GM23338 (cell line): ENCODE measurements at regions not wholly inside any gene's neighbourhood (a gene's known extent, or its start where the extent isn't known, plus 50 kb on each side); places are given as distances from the start of the nearest gene placed in this dataset.

ENCODE experiments used
- ATAC-seq: fragments of 200-7000 bp; cut with Tn5 transposase; 3 replicates; pipeline ENCODE4 v1.9.1; 2020
- DNase-seq: peaks from one replicate; pipeline ENCODE4 v3.0.0-alpha.2; 2015; ENCODE audit warnings: low spot score
- H2AFZ ChIP-seq: fragments of 200-600 bp; sonication (generic); 2 replicates; pipeline ENCODE4 v1.8.0; 2016; ENCODE audit warnings: antibody characterized with exemption, mild to moderate bottlenecking, moderate library complexity
- H3F3A ChIP-seq: fragments of 200-600 bp; sonication (generic); replicated peaks from 2 replicates; pipeline ENCODE4 v1.8.0; 2017; ENCODE audit warnings: antibody characterized with exemption, mixed run types, low read depth
- H3K27ac ChIP-seq: fragments of 200-600 bp; sonication (generic); 2 replicates; pipeline ENCODE4 v1.6.1; 2016; ENCODE audit warnings: low read depth
- H3K27me3 ChIP-seq: fragments of 200-600 bp; sonication (generic); 2 replicates; pipeline ENCODE4 v1.8.0; 2016; ENCODE audit warnings: mild to moderate bottlenecking, mixed run types, moderate library complexity; ENCODE audit not compliant: insufficient read depth
- H3K36me3 ChIP-seq: fragments of 200-600 bp; sonication (generic); 2 replicates; pipeline ENCODE4 v1.8.0; 2016; ENCODE audit warnings: mild to moderate bottlenecking; ENCODE audit not compliant: insufficient read depth
- H3K4me1 ChIP-seq: fragments of 200-600 bp; sonication (generic); 2 replicates; pipeline ENCODE4 v1.8.0; 2016; ENCODE audit warnings: mild to moderate bottlenecking, moderate library complexity; ENCODE audit not compliant: insufficient read depth
- H3K4me2 ChIP-seq: fragments of 200-600 bp; sonication (generic); 2 replicates; pipeline ENCODE4 v1.7.1; 2017; ENCODE audit warnings: mixed run types
- H3K4me3 ChIP-seq: fragments of 200-600 bp; sonication (generic); 2 replicates; pipeline ENCODE4 v1.6.1; 2016; ENCODE audit warnings: mixed run types
- H3K79me2 ChIP-seq: fragments of 200-600 bp; sonication (generic); replicated peaks from 2 replicates; pipeline ENCODE4 v1.8.0; 2017; ENCODE audit warnings: mild to moderate bottlenecking; ENCODE audit not compliant: insufficient read depth
- H3K9me2 ChIP-seq: fragments of 200-600 bp; sonication (generic); 2 replicates; pipeline ENCODE4 v1.8.0; 2017; ENCODE audit not compliant: insufficient read depth
- H4K20me1 ChIP-seq: fragments of 200-600 bp; sonication (generic); replicated peaks from 2 replicates; pipeline ENCODE4 v1.8.0; 2017; ENCODE audit warnings: mild to moderate bottlenecking; ENCODE audit not compliant: insufficient read depth
- H3K27ac Mint-ChIP-seq: 2 replicates; pipeline ENCODE4 v1.8.0; 2020; ENCODE audit warnings: inconsistent platforms, mild to moderate bottlenecking, moderate library complexity, mixed read lengths
- H3K27me3 Mint-ChIP-seq: 3 replicates; pipeline ENCODE4 v1.8.0; 2022; ENCODE audit warnings: low read depth, mild to moderate bottlenecking, moderate library complexity, mixed read lengths, inconsistent platforms; ENCODE audit not compliant: insufficient read depth, poor library complexity
- H3K36me3 Mint-ChIP-seq: 3 replicates; pipeline ENCODE4 v1.8.0; 2021; ENCODE audit warnings: low read depth, mild to moderate bottlenecking, inconsistent platforms, moderate library complexity, mixed read lengths
- H3K4me1 Mint-ChIP-seq: 3 replicates; pipeline ENCODE4 v1.8.0; 2020; ENCODE audit warnings: mild to moderate bottlenecking, inconsistent platforms, mixed read lengths
- H3K4me3 Mint-ChIP-seq: 3 replicates; pipeline ENCODE4 v1.8.0; 2021; ENCODE audit warnings: moderate library complexity, mild to moderate bottlenecking, inconsistent platforms, mixed read lengths
- H3K9me3 Mint-ChIP-seq: 3 replicates; pipeline ENCODE4 v1.8.0; 2020; ENCODE audit warnings: moderate library complexity, mild to moderate bottlenecking, inconsistent platforms, mixed read lengths
- EZH2 ChIP-seq: fragments of 200-600 bp; sonication (generic); IDR thresholded peaks from one replicate; pipeline ENCODE4 v1.8.0; 2017; ENCODE audit warnings: antibody characterized with exemption, mild to moderate bottlenecking, low read depth; ENCODE audit not compliant: unreplicated experiment
- REST ChIP-seq: IDR thresholded peaks from one replicate; pipeline ENCODE4 v1.6.1; 2018; ENCODE audit warnings: antibody characterized with exemption; ENCODE audit not compliant: unreplicated experiment
- ZNF462 ChIP-seq: fragments of 250-450 bp; sonication (Bioruptor Pico); IDR thresholded peaks from 2 replicates; pipeline ENCODE4 v1.5.0; 2020; ENCODE audit warnings: mild to moderate bottlenecking, moderate library complexity

DNA sequence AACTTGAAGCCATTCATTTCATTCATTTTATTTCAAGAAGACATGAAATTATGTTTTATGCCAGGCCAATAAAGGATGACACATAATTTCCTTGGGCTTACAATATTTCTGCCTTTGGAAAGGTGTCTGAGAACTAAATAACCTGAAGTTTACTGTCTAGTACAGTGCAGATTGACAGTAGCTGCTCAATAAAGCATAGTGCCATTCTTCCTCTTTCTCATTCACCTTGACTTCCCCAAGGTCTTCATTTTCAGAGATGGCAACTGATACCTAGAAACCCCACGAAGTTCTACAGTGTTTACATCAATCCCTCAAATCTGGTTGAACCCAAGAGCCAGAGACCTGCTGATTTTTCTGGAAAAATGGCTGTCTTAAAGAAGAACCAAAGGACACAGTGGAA, 144.3 kb upstream of the SYN3 start:
- H3K27me3 ChIP-seq = peaks cover 42% of the 10 kb centered on the region
- no peak overlapping the region for H3K27ac ChIP-seq
- H2AFZ ChIP-seq = no peak overlapping the region
- Mint-ChIP-seq H3K9me3 (no peaks in the 10 kb centered on the region), H3K27ac (no peak overlapping the region), H3K36me3 (no peaks in the 10 kb centered on the region), H3K4me3 (no peak overlapping the region), H3K27me3 (no peaks in the 10 kb centered on the region), H3K4me1 (peaks cover 5% of the 10 kb centered on the region; the same call in 2 of the 3 replicates)
- no peaks in the 10 kb centered on the region for H3K36me3 ChIP-seq
- no peaks in the 10 kb centered on the region for H3K79me2 ChIP-seq
- ATAC-seq (no peak), DNase-seq (no peak)
- H3K9me2 ChIP-seq = no peaks in the 10 kb centered on the region
- H3F3A ChIP-seq = no peaks in the 10 kb centered on the region
- no peak overlapping the region for H3K4me2 ChIP-seq
- H3K4me1 ChIP-seq = no peaks in the 10 kb centered on the region
- TF ChIP-seq EZH2 (no peak), ZNF462 (no peak), REST (no peak)
- no peak overlapping the region for H3K4me3 ChIP-seq
- no peaks in the 10 kb centered on the region for H4K20me1 ChIP-seq
